Astrocyte of the cerebellum (primary cell): ENCODE measurements at regions not wholly inside any gene's neighbourhood (a gene's known extent, or its start where the extent isn't known, plus 50 kb on each side); places are given as distances from the start of the nearest gene placed in this dataset.

Source experiments
- DNase-seq: peaks from one replicate; pipeline ENCODE4 v3.0.0-alpha.2; 2011; ENCODE audit warnings: low read depth
- H3K4me3 ChIP-seq: 2 replicates; pipeline ENCODE4 v1.5.1; 2011; ENCODE audit warnings: mild to moderate bottlenecking, low read depth, low read length, moderate library complexity
- in situ Hi-C: cut with HindIII; loops from 2 replicates; pipeline ENCODE4 v1.10.0; 2017; ENCODE audit warnings: low sequenced_read_pairs
- TF ChIP-seq, protein P1 (sequence below): IDR thresholded peaks from 2 replicates; pipeline ENCODE4 v1.5.1; 2012; ENCODE audit warnings: low read length, low read depth, moderate library complexity, mild to moderate bottlenecking; ENCODE audit errors: missing control alignments

GRCh38 chr1:217052626-217053025 lies 329.4 kb upstream of the ESRRG start:
- TF ChIP-seq, protein P1, sequence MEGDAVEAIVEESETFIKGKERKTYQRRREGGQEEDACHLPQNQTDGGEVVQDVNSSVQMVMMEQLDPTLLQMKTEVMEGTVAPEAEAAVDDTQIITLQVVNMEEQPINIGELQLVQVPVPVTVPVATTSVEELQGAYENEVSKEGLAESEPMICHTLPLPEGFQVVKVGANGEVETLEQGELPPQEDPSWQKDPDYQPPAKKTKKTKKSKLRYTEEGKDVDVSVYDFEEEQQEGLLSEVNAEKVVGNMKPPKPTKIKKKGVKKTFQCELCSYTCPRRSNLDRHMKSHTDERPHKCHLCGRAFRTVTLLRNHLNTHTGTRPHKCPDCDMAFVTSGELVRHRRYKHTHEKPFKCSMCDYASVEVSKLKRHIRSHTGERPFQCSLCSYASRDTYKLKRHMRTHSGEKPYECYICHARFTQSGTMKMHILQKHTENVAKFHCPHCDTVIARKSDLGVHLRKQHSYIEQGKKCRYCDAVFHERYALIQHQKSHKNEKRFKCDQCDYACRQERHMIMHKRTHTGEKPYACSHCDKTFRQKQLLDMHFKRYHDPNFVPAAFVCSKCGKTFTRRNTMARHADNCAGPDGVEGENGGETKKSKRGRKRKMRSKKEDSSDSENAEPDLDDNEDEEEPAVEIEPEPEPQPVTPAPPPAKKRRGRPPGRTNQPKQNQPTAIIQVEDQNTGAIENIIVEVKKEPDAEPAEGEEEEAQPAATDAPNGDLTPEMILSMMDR = no peak
- in situ Hi-C loops = no loop called here
- H3K4me3 ChIP-seq = no peak overlapping the region
- DNase-seq = no peak

DNA sequence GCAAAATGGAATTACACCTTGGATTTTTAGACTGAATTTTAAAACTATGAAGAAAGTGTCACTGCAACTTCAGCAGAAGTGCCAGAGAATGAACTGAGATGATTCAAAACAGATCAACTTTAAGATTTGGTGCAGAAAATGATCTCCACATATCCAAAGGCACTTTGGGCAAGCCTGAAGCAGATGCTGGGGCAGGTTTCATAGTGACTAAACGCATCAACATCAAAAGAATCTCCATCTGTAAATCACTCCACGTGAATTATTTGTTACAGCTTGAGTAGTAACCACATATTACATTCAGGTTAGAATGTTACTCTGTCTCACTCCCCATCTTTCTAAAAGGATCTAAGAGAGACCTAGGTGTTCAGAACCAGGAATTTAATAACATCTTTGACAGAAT lies 329.0 kb upstream of the ESRRG start:
- DNase-seq = no peak
- TF ChIP-seq, protein P1 = no peak
- H3K4me3 ChIP-seq = no peak overlapping the region
- in situ Hi-C loops = no loop called here

GRCh38 chr1:217049721-217050120 lies 326.5 kb upstream of the ESRRG start:
- in situ Hi-C loops = no loop called here
- no peak for DNase-seq
- no peak overlapping the region for H3K4me3 ChIP-seq
- TF ChIP-seq, protein P1 = no peak

- in situ Hi-C loops = no loop called here
Measured at GRCh38 chr1:217049081-217049480, 325.9 kb upstream of the ESRRG start.

GRCh38 chr1:217048104-217048707 lies 325.0 kb upstream of the ESRRG start:
- H3K4me3 ChIP-seq = no peak overlapping the region
- no peak for DNase-seq
- TF ChIP-seq, protein P1 = no peak
- in situ Hi-C loops = no loop called here

More at GRCh38 chr1:217049081-217049480, 325.9 kb upstream of the ESRRG start:
- no peak for DNase-seq
- H3K4me3 ChIP-seq = no peak overlapping the region
- TF ChIP-seq, protein P1 = no peak

DNA sequence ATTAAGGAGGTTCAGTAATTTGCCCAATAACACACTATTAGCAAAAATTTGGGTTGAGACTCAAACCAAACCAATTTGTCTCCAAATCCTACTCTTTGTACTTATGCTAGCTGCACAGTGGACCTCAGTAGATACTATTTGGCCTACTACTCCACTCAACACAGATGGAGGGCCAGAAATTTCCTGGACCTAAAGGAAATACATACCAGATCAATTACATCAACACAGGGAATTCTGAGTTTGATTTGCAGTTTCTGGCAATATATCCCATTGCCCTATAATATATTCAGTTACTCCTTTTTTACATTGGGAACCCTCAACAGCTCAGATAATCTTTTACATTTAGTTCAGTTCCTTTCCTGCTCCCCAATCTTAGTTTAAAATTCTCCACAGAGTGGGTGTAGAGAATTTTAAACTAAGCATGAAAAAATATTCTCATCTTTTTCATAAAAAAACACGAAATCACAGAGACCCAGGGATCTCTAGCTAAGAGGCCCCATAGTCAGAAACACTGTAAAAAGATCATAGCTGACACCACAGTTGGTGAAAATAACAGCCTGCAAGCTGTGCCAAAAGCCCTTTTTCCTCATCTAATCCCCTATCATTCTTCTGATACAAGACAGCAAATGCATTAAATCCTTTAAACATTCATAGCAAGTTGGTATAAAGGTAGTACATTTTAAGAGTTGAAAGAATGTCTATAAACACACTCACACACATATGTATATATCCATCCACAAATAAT lies 317.7 kb upstream of the ESRRG start:
- no peak overlapping the region for H3K4me3 ChIP-seq
- in situ Hi-C loops = no loop called here
- TF ChIP-seq, protein P1 = no peak
- DNase-seq = no peak
